HG03378 (cell line): ENCODE measurements at regions not wholly inside any gene's neighbourhood (a gene's known extent, or its start where the extent isn't known, plus 50 kb on each side); places are given as distances from the start of the nearest gene placed in this dataset.

Source experiments
- ATAC-seq: cut with Tn5 transposase; IDR thresholded peaks from one replicate; pipeline ENCODE4 v1.9.1; 2021; ENCODE audit warnings: mild to moderate bottlenecking, moderate library complexity; ENCODE audit not compliant: unreplicated experiment

DNA sequence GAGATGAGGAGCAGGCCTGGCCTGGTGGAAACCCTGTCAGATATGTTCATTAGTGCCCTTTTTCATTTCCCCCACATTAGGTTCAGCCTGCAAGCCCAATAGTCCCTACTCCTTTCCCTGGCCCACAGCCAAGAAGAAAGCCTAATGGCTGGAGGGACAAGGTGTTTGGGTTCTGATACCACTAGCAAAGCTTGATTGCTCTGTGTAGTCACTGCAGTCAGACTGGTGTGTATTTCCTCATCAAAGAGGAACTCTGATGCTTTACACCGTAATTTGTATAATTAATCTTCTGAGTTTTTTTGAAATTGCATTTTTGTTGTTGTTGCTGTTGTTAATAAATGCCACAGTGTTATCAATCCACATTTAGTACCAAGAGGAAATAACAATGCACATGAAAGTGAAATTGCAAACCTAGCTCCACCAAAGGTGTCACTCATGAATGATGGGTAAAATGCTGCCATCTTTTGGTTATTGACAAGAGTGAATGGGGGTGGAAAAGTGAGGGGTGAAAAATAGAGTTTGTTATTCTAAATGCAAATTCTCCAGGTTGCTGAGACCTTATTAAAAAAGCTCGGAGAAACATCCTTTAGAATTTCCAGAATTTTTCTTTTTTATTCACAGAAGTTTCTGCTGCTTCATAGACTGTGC is 320.2 kb upstream of the POU3F2 start:
- ATAC-seq, result no peak

DNA sequence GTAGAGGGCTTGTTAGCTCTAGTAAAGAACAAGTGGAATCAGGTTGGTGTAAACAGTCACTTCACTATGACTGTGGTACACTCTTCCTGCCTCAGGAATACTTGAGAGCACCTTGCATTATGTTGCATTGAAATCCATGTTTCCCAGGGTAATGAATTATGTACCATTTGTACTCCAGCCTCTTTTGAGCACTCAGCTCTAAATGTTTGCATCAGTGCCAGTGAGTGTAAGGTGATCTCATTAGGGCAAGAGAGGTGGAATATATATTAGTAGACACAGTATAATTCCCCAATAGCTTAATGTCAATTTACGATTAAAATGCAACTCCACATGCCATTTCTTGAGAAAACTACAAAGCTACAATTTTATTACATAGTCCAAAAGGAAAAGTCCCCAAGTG is 319.6 kb upstream of the POU3F2 start:
- no peak for ATAC-seq

DNA sequence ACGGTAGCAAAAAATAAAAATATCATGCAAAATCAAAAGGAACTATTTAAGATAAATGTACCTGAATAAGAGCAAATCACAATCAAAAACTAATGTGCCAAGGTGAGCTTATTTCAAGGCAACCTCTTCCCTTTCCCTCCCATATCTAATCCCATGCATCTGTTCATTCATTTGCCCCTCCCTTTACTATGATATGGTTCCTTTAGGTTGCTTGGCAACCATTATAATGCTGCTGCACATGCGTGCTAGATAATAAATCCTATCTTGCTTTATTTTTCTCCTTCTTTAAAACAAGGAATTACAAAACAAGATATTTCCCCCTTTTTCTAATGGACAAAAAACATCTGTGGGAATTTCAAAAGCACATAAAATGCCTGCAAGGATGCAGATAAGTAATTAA is 318.2 kb upstream of the POU3F2 start:
- no peak for ATAC-seq

DNA sequence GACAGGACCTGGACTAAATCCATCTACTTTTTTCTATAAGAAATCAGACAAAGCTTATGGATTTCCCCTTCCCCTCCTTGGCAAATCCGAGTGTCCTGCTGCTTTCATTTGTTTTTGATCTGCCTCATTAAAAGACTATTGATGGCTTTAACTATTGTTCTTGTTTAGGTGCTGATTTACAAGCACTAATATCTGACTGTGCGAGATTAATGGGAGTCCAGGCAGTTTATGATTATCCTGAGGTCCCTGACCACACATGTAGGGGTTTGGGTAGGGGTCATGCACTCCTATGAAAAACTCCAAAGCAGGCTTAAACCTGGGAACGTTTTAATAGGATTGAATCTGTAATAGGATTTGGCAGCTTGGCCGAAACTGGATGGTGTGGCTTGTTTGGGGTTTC is 317.5 kb upstream of the POU3F2 start:
- no peak for ATAC-seq

DNA sequence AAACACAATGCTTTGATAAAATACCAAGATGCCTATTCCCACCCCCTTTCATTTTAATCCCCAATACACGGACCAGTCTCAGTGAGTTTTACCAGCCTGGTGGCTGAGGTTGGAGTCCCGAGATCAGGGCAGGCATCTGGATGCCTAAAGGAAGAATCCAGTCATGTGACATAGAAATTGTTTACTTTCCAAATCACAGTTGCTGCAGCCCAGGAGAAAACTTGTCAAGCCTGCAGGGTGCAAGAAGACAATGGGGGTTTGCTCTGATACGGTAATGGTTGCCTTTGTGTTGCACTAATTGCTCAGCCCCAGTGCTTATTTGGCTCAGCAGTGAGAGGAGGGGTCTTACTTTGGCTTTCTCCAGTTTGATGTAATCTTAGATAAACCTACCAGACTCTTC is 308.5 kb upstream of the POU3F2 start:
- no peak for ATAC-seq

DNA sequence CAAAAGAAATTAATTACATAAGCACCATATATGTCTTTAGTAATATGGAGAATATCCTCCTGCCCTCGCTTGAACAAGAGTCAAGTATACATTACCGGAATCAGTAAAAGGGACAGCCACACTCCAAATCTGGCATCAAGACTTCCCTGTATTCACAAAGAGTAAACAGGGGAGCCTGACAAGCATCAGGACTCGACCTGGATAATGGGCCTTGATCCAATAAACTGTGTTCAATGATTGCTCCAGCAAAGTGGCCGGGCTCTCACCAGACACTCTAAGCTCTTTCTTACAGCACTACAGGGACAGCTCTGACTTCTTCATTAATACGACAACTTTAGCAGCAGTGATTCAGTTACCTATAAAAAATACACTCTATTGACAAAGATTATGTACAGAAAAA is 307.9 kb upstream of the POU3F2 start:
- no peak for ATAC-seq

DNA sequence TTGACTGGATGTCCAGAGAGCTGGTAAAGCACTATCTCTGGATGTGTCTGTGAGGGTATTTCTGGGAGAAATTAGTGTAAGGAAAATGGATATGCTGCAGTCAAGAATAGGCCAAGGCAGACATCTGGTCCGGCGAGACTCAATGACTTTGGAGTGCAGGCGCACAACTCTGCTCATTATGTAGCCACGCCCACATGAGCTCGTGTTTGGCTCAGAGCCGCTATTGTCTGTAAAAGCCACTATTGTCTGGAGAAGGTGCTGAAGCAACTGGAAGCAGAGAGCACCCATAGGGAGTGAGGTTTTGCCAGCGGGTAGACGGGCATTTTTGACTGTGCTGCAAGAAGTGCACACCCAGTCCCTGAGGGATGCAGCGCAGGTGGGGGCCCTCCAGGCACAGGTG is 305.0 kb upstream of the POU3F2 start:
- no peak for ATAC-seq

DNA sequence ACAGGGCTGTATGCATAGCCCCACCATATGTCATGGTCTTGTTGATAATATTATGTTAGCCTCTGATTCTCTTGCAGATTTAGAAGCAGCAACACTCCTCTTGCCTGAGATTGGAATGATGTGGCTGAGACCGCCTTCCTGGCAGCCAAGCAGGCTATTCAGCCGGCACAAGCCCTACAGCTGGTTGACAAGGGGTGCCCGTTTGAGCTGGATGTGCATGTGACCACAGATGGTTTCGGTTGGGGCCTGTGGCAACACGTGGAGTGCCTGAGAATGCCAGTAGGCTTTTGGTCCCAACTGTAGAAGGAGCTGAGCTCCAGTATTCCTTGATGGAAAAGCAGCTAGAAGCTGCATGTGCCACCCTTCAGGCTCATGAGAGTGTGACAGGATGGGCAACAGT is 303.6 kb upstream of the POU3F2 start:
- no peak for ATAC-seq

DNA sequence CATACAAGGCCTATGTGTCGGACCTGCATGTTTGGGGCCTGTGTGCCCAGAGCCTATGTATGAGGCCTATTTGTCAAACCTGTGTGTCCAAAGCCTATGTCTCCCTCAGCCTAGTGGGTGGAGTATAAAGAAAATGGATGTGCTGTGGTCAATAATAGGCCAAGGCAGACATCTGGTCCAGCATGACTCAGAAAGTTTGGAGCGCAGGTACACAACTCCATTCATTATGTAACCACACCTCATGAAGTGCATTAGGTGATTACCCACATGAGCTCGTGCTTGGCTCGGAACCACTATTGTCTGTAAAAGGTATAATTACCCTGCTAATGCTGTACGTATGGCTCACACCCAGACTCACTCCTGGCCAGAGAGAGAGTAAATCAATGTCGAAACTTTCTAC is 302.4 kb upstream of the POU3F2 start:
- ATAC-seq, result no peak

DNA sequence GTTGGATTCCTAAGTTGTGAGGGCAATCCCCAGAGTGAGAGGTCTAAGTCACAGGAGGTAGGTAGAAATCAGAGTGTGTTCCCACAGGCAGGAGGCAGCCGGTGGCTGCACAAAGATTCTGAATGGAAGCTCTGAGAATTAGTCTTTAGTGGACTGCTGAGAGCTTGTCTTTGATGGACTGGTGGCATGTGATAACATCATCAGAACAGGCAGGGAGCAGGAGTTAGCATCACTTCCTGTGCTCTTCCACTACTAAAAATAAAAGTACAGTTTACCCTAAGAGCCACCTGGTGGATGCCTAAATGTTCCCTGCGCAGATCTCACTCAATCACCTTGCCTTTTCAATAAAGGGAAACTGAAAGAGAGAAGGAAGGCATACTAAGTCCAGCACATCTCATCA is 294.6 kb upstream of the POU3F2 start:
- no peak for ATAC-seq

DNA sequence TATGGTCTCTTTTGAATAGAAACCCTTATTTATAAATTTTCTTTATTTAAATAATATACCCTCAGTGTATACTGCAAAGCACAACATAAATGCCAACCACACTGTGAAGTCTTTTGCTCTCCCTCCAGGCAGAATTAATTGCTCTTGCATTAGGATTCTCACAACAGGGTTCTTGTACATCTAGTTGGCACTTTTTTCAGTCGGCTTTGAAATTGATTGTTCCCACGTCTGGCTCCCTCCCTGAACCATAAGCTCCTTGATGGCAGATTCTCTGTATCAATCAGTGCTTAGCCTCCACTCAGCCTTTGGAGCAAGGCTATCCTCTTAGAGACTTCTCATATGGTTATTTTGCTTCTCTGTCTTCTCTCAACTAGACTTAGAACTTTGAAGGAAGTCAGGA is 288.0 kb upstream of the POU3F2 start:
- ATAC-seq, result no peak

DNA sequence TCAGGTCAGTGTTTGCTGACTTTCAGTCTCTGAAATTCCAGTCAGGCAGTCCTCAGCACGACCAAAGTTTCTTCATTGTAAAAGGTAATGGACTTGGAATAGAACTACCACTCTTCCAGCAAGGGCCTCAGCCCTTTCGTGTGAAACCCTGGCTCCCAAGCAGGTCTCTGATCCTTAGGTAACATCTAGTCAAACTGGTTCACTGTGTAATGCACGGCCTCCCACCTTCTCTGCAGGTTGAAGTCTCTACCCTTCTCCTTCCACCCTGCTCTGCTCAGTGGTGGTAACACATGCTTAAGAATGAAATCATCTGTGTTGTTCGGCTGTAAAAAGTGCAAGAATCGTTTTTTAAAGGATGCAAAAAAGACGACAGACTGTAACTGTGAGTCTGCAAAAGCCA is 287.2 kb upstream of the POU3F2 start:
- ATAC-seq, result no peak

DNA sequence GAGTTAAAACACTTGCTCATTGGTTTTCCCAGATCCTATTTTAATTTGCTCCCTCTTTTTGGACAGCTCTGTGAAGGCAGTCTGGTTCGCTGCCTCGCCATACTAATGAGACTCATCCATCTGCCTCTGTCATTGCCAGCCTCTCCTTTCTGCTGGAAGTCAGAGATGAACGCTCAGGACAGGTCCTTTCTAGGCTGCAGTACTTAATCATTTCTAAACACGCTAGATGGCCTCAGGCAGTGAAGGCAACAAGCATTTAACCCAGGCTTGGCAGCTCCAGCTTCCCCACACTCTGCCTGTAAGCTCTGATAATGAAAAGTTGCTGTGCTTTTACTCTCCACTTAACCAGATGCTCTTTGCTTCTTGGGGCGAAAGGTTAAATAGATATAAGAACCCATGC is 286.7 kb upstream of the POU3F2 start:
- ATAC-seq, result no peak

DNA sequence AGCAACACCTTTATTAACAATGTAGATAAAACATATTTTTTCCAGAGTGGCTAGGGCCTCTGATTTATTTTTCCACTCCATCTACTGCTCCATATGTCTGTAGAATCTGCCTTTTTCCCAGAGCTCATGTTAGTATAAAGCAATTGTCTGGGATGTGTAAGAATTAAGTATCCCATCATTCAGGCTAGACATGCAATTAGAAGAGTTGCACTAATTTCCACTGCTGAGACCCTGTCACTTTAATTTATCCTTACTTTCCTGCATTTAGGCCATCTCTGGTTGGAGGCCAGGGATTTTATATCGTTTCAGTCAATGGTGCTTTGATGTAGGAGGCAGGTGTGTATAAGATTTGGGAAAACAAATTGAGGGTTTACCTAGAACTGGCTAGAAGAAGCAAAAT is 286.1 kb upstream of the POU3F2 start:
- no peak for ATAC-seq

DNA sequence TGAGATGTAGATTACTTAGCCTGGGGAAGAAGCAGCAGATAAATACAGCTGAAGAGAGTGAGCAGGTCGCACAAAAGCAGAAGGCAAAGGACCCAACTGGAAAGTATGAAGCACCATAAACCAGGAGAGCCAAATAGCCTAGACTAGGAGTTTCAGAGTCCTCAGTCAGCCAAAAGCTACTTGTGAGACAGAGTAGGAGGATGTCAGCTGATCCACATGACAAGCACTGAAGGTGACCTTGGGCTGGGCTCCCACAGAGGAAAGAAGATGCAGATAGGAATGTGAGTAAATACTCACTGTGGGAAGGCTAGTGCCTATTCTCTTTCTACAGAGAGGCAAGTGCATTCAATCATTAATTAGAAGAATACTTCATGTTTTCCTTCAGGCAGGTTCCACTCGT is 274.0 kb upstream of the POU3F2 start:
- no peak for ATAC-seq

DNA sequence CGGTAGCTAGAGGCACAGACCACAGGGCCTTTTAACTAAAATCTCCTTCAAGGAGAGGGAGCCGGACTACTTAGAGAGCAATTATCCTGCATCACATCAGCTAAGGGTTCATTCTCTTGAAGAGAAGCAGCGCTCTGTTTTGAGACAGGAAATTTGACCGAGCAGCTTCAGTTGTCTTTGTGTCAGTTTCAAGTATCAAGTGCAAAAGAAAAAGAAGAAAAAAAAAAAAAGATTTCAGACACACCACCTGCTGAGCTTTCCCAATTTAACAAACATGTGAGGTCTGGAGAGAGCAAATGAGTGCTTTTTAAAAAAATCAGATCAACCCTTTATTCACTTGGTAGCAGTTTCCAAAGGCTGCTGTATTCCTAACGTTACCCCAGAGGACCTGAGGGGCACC is 273.5 kb upstream of the POU3F2 start:
- no peak for ATAC-seq

DNA sequence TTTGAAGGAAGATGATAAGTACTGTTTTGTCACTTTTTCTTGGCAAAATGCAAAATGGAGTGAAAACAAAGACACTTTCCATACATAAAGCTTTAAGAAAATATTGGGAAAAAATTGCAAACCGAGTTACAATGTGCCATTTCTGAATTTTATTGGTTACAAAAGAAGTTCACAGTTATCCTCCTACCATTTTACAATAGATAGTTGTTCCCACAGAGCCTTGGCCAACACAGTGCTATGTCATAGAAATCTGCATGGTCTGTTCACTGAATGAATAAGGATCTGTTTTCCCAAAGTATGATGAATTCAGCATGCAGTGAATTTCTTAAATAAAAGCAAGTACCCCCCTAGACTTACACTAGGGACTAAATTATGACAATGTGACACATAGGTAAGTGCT is 268.2 kb upstream of the POU3F2 start:
- ATAC-seq, result no peak

DNA sequence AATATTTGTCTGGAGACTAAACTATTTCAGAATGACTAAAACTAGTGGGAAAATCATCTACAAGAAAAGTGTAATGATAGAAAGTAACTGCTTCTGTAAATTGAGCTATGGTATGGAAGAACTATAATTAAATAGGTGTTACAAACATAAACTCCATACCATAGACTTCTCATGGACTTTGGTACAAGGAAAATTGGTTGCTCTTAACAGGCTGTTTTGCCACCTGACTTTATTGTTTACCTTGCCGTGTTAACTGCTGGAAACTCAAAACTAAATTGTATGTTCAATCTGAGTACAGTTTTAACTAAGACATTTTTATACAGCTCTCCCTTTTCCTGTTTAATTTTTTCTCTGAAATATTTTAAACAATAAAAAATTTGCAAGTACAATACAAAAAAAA is 261.8 kb upstream of the POU3F2 start:
- ATAC-seq, result no peak

DNA sequence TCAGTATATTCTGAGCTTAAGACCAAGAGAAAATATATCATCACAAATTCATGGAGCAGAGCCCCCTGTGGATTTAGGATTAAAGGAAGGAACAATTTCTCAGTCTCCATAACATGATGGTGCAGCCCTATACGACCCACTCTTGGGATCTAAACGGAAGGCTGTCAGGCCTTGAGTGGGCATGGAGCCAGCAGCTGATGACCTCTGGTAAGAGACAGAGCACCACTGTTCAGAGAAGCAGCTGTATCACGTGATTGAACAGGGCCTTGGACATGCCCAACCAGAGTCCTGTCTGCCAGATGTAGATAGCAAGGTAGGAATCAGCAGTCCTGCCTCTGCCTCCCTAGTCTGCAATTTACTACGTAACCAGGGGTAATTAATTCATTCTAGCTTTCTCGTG is 259.4 kb upstream of the POU3F2 start:
- no peak for ATAC-seq

DNA sequence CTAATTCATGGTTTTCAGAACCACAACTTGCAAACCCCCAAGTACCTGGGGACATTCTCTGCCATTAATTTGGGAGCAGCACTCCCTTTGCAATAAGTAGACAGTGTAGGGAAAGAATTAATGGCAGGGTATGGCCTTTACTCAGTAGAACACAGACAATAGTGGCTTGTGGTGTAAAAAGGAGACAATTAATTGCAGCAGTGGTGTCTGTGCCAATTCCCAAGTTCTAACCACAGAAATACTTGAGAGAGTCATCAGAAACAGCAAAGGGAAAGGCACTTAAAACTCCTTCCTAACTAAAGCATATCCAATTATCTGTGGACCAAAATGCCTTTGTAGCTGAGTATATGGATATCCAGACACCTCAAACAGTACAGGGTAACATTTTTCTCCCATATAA is 257.6 kb upstream of the POU3F2 start:
- ATAC-seq, result no peak

DNA sequence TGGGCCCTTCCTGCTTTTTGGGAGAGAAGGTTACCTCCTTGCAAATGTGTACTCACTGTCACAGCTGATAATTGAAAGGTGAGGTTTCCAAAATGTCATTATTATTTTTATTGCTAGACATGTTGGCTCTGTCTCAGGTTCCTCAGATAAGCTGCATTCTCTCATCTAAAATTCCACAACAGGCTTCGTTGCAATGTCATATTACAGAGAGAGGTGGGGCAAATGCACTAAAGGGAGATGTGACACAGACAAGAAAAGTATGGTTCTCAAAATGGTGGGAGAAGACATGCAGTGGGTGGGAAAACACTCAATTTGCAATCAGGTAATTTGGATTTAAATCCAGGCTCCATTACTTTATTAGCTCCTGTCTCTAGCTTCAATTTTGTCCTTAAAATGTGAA is 256.4 kb upstream of the POU3F2 start:
- no peak for ATAC-seq

DNA sequence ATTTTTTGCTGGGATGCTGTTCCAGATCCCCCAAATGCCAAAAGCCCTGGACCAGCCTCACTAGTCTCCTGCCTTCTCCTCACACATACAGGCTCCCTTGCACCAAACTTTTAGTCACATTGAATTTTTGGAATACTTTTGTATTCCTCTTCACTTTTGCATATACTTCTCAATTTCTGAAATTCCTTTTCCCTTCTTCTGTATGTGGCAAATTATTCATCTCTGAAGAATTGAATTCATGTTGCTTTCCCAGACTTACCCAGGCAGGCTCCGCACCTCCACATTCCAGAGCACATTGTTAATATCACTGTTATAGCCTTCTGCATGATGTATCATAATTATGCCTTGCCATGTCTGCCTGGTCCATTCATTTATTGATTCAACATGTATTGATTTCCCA is 255.3 kb upstream of the POU3F2 start:
- no peak for ATAC-seq

DNA sequence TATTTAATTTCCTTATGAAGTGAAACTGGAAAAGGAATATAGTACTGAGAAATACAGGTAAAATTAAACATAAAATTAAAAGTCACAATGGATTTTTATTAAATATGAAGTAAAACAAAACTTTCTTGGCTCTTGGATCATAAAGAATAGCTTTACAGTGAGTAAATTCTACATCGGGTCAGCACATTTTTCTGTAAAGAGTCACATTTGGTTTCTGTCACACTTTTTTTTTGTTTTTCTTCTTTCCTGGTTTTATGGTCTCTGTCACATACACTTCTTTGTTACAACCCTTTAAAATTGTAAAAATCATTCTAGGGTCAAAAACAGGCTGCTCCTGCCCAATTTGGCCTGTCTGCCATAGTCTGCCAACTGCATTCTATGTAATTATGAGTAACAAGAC is 254.4 kb upstream of the POU3F2 start:
- ATAC-seq, result no peak

DNA sequence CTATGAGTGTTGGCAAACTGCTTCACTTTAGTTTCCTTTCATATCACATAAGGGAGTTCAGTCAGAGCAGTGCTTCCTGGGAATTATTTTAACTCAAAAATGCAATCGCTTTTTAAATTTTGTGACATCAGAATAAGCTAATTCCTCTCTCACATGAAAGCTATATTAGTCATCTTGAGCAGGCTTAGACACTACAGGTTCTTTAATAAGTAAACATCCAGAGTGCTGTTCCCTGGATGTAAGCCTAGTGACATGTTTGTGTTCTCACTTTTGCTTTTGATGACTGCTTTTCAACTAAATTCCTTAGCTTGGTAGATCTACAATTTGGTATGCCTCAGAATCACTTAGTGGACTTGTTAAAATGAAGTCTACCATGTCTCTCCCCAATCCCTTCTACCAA is 252.7 kb upstream of the POU3F2 start:
- ATAC-seq, result no peak
